GM19043 (cell line): ENCODE measurements at regions not wholly inside any gene's neighbourhood (a gene's known extent, or its start where the extent isn't known, plus 50 kb on each side); places are given as distances from the start of the nearest gene placed in this dataset.
"Not testable (repeated sequence)": the region's sequence is repeated elsewhere in the genome, so short reads cannot be mapped to it uniquely, and the experiment has no call there.

ENCODE experiments used
- ATAC-seq: cut with Tn5 transposase; IDR thresholded peaks from one replicate; pipeline ENCODE4 v1.9.1; 2021; ENCODE audit warnings: low read depth; ENCODE audit not compliant: unreplicated experiment

DNA sequence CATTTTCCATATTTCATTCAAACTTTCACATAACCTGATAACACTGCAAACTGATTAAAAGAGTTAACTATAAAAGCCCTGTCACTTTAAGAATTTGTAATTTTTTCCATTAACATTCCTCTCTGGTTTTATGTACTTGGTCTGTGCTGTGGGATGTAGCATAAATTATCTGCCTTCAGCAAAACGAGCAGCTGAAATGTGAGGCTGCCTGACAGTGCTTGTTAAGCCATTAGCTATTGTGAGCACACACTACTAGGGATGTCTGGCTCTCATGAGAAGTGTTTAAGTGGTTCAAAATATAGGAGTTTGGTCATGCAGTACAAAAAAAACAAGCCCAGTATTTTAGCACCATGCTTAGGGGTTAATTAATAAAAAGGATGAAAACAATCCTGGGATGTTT is 63.0 kb downstream of the HOXA1 start:
- ATAC-seq = no peak

- ATAC-seq = peak; percentile 87
These were observed 64.3 kb downstream of the HOXA1 start for GRCh38 chr7:27031289-27032172.

DNA sequence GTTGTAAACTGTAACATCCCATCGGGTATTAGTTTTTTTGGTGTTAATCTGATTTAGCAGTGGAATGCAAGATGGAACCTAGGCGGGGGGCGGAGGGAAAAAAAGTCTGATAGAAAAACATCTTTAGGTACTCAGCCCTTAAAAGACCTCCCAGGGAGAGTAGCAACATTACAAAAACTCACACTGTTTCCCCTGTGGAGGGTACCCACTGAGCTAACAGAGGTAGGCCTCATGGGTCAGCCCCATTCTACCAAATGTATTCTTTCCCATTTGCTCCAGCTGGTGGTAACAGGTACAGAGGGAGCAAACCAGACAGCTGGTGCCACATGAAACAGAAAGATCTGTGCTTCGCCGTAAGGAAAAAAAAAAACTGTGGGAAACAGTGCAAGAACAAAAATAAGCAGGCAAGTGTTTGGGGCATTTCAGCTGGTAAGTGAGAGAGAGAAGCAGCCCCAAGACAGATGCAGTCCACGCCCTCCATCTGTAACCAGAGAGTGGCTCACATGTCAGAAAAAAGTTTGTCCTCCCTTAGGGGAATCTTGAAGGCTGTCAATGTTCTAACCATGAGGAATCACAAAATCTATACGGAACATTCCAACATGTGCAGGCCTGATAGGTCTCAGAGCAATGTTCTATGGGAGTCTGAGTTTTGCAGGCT is 65.3 kb downstream of the HOXA1 start:
- no peak for ATAC-seq

DNA sequence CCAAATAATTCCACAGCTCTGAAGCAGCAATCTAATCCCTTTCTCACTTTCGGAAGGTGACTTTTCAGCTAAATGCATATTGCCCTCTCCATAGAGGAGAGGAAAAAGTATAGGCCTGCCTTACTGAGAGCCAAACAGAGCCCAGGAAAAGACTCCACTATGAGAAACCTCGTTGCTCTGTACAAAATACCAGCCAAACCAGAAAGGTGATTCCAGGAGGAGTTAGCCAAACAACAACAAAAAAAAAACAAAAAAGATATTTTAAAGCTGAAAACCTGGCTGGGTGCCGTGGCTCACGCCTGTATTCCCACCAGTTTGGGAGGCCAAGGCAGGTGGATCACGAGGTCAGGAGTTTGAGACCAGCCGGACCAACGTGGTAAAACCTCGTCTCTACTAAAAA is 70.5 kb downstream of the HOXA1 start:
- ATAC-seq = no peak

DNA sequence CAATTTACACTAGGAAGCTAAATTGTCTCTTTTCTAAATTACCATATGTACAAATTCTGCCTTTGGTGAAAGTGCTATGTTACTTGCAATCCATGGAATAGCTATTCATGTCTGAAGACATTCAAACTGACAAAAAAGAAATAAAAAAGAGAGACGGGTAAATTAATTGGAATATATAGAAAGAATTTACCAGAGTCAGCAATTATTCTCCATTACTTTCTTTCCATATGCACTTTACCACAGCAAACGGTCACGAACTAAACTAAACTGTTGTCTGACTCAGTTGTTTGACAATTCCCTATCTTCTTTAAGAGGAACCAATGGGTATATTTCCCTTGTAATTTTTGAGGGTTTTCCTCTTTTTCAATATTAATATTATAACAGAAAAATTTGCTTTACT is 85.7 kb downstream of the HOXA1 start:
- no peak for ATAC-seq

DNA sequence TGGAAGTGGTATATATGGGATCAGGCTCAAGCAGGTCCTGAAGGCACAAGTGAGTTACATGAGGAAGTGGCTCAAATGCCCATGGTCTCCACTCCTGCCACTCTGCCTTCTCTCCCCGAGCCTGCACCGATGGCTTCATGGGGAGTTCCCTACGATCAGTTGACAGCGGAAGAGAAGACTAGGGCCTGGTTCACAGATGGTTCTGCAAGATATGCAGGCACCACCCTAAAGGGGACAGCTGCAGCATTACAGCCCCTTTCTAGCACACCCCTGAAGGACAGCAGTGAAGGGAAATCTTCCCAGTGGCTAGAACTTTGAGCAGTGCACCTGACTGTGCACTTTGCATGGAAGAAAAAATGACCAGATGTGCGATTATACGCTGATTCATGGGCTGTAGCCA is 95.3 kb downstream of the HOXA1 start:
- ATAC-seq = no peak

- not testable (repeated sequence) for ATAC-seq
These were observed 97.5 kb downstream of the HOXA1 start for GRCh38 chr7:26998284-26998683.

- ATAC-seq = no peak
These were observed 100.1 kb downstream of the HOXA1 start for GRCh38 chr7:26995666-26996065.

DNA sequence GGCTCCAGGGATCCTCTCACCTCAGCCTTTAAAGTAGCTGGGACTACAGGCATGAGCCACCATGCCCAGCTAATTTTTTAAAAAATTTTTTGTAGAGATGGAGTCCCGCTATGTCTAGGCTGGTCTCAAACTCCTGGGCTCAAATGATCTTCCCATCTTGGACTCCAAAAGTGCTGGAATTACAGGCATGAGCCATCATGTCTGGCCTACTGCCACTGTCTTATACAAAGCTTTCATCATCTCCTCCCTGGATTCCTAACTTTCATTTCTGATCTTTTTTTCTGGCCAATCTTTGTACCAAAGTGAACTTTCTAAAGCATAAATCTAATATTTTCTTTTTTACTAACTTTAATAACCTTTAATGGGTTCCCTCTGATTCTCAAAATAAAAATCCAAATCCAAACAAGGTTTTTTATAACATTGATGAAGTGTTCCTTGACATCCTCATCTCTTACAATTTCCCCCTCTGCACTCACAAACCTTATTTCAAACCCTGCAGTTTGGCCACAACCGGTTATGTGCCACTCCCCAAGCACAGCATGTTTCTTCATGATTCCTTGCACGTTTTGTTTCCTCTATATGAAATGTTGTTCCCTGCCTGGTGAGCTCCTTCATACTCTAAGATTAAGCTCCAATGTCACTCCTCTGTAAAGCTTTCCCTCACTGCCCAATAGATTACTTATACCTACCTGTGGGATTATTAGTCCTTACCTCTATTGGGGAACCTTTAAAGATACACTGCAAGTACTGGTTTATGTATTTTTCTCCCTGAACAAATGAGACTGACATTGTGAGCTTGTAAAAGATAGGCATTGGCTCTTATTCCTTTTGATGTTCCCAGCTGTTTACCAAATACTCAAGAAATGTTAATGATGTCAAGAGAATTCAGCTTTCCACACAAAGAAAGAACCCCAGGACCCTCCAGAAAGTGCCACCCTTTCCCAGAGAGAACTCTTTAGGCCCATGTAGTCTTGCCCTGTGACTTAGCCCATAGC is 101.7 kb downstream of the HOXA1 start:
- no peak for ATAC-seq

GRCh38 chr7:26992670-26993069 is 103.1 kb downstream of the HOXA1 start:
- ATAC-seq = no peak

- ATAC-seq = no peak
These were observed 104.0 kb downstream of the HOXA1 start for GRCh38 chr7:26991796-26992195.

GRCh38 chr7:26989897-26990670 is 105.7 kb downstream of the HOXA1 start:
- ATAC-seq = no peak

GRCh38 chr7:26988836-26989374 is 106.9 kb downstream of the HOXA1 start:
- no peak for ATAC-seq

DNA sequence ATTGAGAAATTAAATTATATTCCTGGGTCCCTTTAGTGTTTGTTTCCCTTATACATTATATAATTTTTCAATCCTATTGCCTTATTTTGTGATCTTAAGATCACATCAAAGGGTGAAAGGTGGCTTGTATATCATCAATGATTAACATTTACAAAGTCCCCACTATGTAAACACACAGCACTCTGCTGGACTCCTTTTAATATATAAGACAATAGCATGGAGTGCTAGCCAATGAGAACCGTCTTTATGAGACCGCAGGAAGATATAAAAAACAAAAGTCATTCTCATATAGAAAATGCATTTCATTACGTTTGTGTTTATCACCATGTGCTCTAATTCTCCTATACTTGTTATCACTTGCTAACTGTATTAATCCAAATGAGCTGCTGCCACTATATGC is 108.5 kb downstream of the HOXA1 start:
- ATAC-seq = no peak

- no peak for ATAC-seq
These were observed 113.8 kb upstream of the SKAP2 start for GRCh38 chr7:26978146-26978545.

GRCh38 chr7:26976840-26977239 is 112.5 kb upstream of the SKAP2 start:
- ATAC-seq = no peak

DNA sequence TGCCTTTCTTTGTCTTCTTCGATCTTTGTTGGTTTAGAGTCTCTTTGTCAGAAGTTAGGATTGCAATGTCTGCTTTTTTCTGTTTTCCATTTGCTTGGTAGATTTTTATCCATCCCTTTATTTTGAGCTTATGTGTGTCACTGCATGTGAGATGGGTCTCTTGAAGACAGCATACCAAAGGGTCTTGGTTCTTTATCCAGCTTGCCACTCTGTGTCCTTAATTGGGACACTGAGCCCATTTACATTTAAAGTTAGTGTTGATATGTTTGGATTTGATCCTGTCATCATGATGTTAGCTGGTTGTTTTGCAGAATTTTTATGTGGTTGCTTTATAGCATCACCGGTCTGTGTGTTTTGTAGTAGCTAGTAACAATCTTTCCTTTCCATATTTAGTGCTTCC is 107.5 kb upstream of the SKAP2 start:
- ATAC-seq = not testable (repeated sequence)

- ATAC-seq = no peak
These were observed 101.3 kb upstream of the SKAP2 start for GRCh38 chr7:26965724-26966123.

- ATAC-seq = no peak
These were observed 99.9 kb upstream of the SKAP2 start for GRCh38 chr7:26964156-26964808.
